GM21825 (cell line): ENCODE measurements at regions not wholly inside any gene's neighbourhood (a gene's known extent, or its start where the extent isn't known, plus 50 kb on each side); places are given as distances from the start of the nearest gene placed in this dataset.

Source experiments
- ATAC-seq: cut with Tn5 transposase; IDR thresholded peaks from one replicate; pipeline ENCODE4 v1.9.1; 2021; ENCODE audit warnings: mild to moderate bottlenecking, moderate library complexity; ENCODE audit not compliant: unreplicated experiment

DNA sequence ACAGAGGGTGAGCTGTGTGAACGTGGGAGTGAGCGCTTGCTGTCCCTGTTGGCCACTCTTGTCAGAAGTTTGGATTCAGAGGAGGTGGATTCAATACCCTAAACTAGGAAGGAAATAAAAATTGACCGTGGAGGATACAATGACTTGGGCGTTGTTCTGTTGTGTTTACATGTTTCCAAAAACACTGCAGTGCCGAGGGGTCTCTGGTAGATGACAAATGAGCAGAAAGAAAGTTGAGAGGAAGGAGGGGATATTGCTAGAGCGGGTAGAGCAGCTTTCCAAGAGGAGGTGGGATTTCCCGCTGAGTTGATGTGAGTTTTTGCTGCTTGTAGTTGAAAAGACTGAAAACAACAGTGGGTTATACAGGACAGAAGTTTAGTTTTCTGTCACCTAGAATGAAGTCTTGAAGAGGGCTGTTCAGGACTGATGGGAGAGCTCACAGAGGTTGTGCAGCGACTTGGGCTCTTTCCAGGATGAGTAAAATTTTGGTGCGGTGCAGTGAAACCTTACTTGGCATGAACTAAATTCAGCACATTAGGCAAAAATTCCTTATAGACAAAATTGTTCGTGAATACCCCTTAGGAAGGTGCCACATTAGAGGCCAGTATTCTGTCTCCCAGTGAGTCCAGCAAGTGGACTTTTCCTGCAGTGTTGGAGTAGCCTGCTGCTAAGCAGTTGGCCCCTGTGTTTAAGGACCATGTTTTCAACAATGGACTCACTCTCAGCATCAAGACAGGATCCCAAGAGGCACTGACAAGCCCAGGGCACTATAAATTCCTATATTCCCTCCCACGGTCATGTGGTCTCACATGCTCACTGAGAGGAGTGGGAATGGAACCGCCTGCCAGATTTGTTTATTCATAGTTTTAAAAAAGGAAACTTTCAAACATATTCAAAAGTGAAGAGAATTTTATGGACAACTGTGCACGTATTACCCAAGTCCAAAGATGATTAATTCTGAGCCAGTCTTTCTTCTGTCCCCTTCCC, 435.0 kb upstream of the C2CD4B start:
- ATAC-seq, result no peak

DNA sequence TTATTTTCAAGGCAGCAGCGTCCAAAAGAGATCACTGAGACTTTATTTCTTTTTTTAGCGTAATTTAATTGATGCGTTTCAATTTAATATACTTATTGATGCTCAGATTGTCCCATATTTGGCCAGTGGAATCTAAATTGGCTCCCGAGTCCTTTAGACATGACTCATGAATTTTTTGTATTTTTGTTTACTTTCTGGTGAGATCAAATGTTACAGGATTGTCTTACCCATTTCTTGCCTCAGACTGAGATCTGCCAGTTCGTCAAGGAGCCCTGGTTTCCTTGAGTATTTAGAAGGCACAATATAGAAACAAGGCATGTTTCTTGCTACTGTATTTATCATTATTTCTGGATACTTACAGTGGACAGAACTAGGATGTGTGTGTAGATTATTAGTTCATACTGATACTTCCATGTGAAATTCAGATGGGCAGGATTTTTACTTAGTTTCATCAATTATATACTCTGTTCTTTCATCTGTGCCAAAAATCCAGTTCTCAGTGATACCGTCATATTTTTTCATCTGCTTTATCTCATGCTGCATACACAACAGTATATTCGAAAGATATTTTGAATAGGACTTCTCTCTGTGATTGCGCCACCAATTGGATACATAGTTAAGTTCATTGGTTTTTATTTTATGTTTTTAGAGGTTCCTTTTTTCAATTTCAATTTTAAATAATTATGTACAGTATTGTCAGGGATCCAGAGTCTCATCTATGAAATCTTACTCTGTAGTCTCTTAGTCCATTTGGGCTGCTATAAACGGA, 436.9 kb upstream of the C2CD4B start:
- no peak for ATAC-seq

DNA sequence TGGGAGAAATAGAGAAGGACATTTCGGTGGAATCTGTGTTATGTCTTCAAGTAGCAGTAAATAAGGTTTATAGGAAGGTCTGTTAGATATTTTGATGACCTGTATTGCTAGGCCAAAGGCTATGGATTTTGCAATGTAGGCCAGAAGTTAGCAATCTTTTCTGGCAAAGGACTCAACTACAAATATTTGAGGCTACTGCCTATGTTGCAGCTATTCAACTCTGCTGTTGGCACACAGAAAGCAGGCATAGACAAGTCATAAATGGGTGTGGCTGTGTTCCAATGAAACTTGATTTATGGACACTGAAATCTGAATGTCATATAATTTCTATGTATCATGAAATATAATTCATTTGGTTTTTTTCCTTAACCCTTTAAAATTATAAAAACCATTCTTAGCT, 438.7 kb upstream of the C2CD4B start:
- ATAC-seq, result no peak

DNA sequence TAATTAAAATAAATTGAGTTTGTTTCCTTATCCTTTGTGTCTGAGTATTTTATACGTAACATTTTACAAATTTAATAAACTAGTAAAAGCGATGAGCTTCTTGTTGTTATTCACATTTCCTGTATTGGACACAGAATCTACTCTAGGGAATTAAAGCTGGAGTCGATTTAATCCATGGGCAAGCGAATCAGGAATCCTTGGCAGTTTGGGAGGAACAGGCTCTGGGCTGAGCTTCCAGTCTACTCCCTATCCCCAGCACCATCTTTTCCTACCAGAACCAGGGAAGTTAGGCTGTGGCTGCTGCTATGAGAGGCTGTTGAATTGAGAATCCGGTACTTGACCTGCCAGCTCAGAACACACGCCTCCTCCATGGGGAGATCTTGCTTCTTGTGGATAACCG, 437.3 kb upstream of the TPM1 start:
- ATAC-seq, result no peak

DNA sequence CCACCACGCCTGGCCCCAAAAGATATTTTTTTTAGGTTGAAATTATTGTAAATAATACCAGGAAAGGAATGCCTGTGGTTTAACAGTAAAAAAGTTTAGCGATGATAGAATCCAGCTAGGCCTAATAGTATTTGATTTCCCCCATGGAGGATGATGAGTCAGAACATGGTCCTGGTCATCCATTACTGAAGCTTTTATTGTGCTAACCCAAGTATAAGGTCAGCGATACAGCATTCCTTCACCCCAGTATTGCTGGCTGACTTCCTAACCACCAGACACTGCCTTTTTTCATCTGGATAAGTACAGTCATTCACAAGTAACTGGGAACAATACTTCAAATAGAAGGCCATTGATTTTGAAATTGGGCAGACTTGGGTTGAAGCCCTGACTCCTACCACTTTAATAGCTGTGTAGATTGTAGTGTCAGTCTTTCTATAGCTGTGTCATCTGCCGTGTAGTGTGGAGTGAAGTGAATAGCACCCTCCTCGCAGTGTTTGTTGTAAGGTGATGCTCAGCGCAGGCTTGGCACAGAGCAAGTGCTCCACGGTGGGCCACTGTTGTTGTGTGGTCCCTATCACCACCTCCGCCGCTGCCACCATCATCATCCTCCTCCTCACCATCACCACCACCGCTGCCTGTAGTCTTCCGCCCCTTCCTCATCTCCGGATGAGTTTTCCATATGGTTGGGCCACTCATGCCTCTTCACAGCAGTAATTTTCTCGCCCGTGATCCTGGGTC, 436.0 kb upstream of the TPM1 start:
- no peak for ATAC-seq

DNA sequence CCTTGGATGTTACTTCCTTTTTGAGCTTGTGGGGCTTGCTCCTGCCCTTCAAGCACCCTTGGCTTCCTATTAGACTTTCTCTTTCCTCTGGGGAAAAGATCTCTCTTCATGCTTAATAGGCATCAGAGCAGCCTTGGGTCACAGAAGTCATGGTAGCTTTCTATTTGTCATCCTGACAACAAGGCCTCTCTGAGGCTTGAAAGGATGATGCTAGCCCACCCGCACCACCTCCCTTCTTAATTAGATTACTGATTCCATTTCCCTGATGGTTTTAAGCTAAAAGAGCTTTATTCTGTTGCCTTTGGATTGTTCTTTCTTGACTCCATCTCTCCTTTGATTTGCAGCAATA, 435.5 kb upstream of the TPM1 start:
- no peak for ATAC-seq

DNA sequence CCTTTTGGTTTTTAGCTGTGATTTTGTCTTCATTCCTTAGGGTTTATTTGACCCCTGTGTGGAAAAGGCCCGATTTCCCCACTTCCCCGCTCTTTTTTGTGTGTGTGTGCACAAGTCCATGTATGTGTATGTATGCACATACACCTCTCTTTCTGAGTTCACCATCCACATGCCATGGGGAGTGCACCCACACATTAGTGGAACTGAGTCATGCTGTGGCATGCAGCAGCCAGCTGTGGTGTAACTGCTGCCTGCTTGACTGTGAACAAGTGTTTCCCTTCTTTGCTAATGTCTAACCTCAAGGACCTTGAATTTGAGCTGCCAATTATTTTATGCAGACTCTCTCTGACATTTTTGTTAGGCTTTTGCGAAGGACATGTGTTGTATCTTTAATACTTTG, 434.9 kb upstream of the TPM1 start:
- ATAC-seq, result no peak

DNA sequence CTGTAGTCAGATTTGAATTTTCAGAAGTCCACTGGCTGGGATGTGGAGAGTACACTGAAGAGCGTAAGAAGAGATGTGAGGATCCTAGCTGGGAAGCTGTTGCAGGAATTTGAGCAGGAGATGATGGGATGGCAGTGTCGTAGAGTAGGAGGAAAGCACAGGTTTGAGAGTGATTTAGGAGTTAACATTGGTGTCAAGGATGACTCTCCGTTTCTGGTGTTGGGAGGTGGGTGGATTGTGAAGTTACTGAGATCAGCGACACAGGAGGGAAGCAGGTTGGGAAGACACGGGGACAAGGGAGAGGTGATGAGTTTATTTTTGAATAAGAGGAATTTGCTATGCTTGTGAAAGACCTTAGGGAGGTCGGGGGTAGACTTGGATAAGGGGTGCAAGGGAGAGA, 434.2 kb upstream of the TPM1 start:
- no peak for ATAC-seq

DNA sequence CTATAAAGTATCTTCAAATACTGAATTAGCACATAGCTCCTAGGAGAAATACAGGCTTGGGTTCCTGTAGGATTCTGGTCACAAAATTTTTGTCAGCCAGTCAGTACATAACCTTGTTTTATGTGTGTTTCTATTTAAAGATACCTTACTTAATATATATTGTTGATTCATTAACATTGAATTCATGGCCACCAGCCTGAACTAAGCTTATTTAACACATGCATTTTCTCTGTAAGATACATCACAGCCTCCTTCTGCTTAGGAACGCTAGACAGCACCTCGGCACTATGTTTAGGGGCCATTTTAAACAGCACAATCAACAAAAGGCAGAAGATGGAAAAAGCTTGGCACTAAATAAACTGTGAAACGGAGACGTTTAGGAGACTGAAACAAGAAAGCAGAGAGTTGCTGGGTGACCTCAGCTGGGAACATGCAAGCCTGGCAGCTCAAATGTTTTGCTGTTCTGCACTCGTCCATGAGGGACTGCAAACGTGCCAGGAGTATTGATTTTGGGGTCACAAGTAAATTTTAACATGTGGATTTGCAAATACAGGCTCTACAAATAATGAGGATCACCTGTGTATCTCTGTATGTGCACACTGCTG, 432.2 kb upstream of the TPM1 start:
- ATAC-seq, result no peak

DNA sequence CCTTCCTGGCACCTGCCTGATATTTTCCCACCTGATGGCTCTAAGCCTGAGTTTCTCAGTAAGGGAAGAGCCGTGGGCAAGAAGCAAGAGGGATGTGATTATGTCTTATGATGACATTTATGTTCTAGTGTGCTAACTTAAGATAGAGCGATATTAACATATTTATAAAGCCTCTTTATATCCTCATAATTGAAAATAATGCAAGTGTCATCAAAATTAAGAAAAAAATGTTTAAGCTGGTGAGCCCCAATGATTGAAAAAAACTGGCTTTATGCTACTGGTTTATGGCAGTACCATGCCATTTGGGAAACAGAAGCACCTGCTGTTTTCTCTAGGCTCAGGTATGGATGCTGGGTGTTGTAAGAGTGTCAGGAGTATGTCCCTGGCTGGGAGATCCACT, 431.5 kb upstream of the TPM1 start:
- ATAC-seq, result no peak

DNA sequence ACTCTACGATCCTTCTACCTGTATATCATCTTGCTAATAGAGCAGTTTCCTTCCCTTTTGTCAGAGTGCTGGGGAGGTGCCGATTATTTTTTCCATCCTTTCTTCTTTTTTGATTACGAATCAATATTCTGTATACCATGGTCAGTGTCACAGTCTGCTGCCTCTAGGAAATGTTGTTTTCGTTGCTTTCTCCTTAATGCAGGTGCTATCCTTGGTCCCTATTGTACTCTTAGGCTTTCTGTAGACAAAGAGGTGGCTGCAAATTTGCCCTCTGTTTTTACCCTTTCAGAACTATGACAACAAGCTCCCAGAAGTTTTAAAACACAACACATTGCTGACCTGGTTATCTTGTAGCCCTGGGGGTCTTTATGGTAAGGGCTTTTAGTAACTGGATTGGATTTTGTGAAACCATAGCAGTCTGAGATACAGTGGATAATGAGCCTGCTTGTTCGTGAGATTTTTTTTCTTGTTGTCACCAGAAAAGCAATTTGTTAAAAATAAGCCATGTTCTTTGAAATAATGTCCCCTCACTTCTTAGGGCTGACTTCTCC, 430.3 kb upstream of the TPM1 start:
- ATAC-seq, result no peak

DNA sequence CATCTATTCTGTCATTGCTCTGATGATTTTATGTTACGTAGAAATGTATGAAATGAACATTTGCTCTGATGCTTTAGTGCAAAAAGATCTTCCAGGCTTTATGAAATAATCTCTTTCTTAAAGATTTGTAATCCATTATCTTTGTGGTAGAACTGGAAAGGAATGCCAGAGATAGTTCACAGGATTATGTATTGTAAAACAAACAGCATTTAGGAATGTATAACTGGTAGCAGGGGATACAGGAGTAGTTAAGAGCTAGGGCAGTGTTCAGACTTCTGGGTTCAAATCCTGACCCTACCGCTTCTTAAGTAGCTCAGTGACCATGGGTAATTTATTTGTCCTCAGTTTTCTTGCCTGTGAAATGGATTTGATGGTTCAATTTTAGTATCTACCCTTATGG, 429.8 kb upstream of the TPM1 start:
- ATAC-seq, result no peak

DNA sequence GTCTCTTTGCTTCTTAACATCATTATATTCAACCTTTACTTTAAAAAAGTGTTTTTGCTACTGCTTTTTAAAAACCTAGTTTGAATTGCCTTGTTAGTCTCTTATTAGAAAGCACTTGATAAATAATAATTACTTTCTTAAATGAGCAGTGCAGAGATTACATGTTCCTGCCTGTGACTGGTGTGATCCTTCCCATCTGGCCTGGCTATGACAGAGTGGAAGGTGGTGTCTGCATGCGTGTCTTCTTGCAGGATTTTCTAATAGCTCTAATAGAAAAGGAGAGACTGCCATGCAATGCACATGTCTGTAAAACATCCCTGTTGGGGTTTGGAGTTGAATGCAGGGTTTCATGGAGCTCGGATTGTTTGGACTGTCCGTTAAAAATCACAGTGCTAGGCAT, 425.8 kb upstream of the TPM1 start:
- ATAC-seq, result no peak

DNA sequence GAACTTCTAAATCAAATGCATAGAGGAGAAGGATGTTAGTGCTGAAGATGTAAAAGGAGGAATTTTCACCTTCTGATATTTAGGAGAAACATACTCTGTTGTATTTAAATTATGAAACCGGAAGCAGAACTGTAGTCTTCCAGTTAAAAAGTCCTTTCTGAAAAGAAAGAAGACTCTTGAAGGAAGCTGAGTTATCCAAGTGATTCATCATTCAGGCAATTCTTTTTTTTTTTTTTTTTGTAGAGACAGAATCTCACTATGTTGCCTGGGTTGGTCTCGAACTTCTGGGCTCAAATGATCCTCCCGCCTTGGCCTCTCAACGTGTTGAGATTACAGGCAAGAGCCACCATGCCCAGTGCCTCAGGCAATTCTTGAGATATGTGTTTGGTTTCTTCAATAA, 424.8 kb upstream of the TPM1 start:
- no peak for ATAC-seq

DNA sequence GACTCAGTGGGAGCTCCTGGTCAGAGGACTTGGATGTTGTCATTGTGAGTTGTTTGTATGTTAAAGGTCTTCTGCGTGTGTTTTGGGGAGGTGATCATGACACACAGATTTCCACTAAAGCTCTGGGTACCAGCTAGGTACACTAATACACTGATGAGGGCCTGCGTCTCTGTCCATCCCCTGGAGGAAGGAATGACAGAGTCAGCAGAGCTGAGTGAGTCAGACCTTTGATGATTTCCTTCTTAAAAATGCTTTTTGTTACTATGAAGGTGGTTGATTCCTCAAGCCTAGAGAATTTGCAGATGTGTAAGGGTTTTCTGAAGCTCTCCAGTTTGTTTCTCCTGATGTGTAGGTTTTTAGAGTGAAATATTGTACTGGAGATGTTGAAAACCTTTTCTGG, 424.1 kb upstream of the TPM1 start:
- no peak for ATAC-seq

DNA sequence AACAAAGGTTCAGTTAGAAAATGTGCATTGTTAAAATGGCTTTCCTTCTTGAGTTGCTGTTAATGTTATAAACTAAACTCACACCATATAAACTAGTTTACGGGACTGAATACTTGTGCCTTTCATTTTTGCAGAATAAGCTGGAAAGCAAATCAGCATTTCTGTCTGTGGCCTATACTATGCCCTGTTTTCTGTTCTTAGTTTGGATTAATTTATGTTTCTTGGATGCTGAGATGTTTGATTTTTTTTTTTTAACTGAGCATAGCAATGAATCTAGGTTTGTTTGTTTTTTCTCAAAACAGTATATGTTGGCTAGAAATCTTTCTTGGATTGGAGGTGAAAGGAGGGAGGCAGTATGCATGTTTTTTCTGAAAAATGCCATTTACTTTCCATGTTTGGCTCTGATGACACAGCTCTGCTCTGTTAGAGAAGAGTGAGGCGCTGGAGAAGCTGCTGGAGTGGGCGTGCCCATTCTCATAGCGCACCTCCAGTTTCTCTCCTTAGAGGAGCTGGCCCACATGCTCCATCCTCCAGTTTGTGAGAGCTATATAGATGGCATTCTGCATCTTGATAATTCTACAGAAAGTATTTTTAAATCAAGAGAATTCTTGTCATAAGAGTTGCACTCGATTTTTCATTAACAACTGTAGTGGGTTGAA, 423.6 kb upstream of the TPM1 start:
- no peak for ATAC-seq

DNA sequence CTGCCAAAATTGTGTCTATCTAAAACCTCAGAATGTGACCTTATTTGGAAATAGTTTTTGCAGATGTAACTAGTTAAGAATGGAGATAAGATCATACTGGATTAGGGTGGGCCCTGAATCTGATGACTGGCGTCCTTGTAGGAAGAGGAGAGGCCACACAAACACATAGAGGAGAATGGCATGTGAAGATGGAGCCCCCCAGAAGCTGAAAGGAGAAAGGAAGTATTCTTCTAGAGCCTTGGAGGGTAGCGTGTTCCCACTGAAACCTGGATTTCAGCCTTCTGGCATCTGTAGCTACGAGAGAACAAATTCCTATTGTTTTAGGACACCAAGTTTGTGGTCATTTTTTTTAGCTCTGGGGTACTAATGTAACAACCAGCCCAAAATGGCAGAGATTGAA, 423.0 kb upstream of the TPM1 start:
- no peak for ATAC-seq

DNA sequence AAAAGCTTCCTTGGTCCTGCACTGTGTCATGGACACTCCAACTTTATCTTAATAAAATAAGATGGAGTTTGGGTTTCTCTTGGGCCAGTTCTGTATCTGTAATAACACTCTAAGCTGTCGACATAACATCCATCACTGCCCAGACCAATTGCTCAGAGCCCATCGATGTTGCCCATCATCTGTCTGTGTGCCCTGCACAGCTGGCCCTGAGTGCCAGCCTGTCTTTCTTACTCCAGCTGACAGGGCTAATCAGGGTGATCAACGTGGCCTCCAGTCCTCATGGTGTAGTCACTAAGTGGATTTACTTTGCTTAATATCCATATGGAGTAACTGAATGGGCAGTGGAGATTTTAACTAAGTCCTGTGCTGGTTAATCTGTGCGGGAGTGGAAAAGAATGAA, 419.8 kb upstream of the TPM1 start:
- no peak for ATAC-seq

DNA sequence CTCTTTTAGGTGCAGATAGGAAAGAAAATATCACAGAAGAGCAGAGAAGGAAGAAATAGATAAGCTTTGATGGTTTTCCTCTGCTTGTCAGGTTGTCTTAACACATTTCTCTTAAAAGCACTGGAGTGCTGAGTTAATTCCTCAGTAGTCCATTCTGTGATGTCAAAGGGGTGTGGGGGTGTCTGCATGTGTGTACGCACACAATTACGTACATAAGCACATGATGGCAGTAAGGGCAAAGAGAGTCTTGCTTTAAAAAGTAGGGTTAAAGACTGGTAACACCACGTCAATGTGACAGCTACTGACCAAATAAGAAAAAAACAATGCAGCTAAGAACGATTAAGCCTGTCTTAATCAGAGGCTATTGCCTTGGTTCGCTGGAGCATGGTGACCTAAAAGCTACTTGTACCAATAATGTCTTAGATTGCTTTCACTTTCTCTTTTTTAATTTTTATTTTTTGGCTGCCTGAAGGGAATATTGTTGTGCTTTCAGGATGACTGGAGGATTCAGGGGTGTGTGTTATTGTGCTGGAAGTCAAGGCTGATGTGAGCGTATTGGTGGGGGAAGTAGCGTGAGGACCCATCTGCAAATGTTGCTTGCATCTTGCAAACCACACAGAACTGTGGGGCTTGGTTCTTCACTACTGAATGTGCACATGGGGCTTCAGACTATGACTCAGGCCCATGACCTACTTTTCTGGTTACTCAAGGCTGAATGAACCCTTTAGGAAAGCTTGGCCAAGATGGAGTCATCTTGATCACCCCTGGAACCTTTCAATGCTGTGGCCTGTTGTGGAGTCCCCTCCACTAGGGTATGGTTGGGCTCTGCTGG, 417.8 kb upstream of the TPM1 start:
- ATAC-seq, result no peak
